ENCODE measurements at regions not wholly inside any gene's neighbourhood (a gene's known extent, or its start where the extent isn't known, plus 50 kb on each side); places are given as distances from the start of the nearest gene placed in this dataset.

- no peak for TF ChIP-seq CTCF (IDR thresholded peaks at IDR 0.05)
- TF ChIP-seq POLR2A (IDR thresholded peaks at IDR 0.05) = no peak
Measured at GRCh38 chr14:42214981-42215491, 608.4 kb downstream of the LRFN5 start.
